CD4-positive, alpha-beta T cell treated with Interleukin-4 for 4 hours (primary cell): ENCODE measurements at regions not wholly inside any gene's neighbourhood (a gene's known extent, or its start where the extent isn't known, plus 50 kb on each side); places are given as distances from the start of the nearest gene placed in this dataset.

ENCODE experiments used
- DNase-seq: peaks from one replicate; pipeline ENCODE4 v3.0.0-alpha.2; 2020

GRCh38 chr6:20028143-20028542 lies 184.1 kb downstream of the MBOAT1 start:
- DNase-seq: no peak

- no peak for DNase-seq
These were observed 183.7 kb downstream of the MBOAT1 start for GRCh38 chr6:20028562-20028961.

GRCh38 chr6:20029979-20030378 lies 182.3 kb downstream of the MBOAT1 start:
- no peak for DNase-seq

- no peak for DNase-seq
These were observed 180.9 kb downstream of the MBOAT1 start for GRCh38 chr6:20031342-20031741.

GRCh38 chr6:20033697-20034407 lies 178.4 kb downstream of the MBOAT1 start:
- DNase-seq: no peak

GRCh38 chr6:20034408-20034769 lies 177.9 kb downstream of the MBOAT1 start:
- no peak for DNase-seq

GRCh38 chr6:20036141-20036677 lies 176.1 kb downstream of the MBOAT1 start:
- no peak for DNase-seq

- no peak for DNase-seq
These were observed 173.7 kb downstream of the MBOAT1 start for GRCh38 chr6:20038410-20039204.

GRCh38 chr6:20044883-20045282 lies 167.4 kb downstream of the MBOAT1 start:
- no peak for DNase-seq
